Small intestine (tissue), 7 donors: ENCODE measurements at regions not wholly inside any gene's neighbourhood (a gene's known extent, or its start where the extent isn't known, plus 50 kb on each side); places are given as distances from the start of the nearest gene placed in this dataset.
"Not testable (repeated sequence)": the region's sequence is repeated elsewhere in the genome, so short reads cannot be mapped to it uniquely, and the experiment has no call there.

Source experiments
- DNase-seq, 2 donors: peaks; one replicate each; pipeline versions ENCODE4 v3.0.0 to v3.0.0-alpha.2; 2013
- FAIRE-seq: peaks from 2 replicates; lab custom pipeline; 2012; peaks lifted over from hg19 to GRCh38; lab: Jason Lieb, UNC
- H3K27ac ChIP-seq, 3 donors: one replicate each; pipeline ENCODE4 v1.5.1; 2013; ENCODE audit warnings: low read length in 2 of 3, mild to moderate bottlenecking in 2 of 3, control low read depth in 1 of 3, inconsistent platforms in 1 of 3, low read depth in 1 of 3, moderate library complexity in 1 of 3
- H3K27me3 ChIP-seq, 3 donors: one replicate each; pipeline ENCODE4 v1.6.1; 2013; ENCODE audit warnings: low read length in 3 of 3, inconsistent platforms in 1 of 3; ENCODE audit not compliant: control insufficient read depth in 3 of 3, insufficient read depth in 3 of 3
- H3K36me3 ChIP-seq, 3 donors: one replicate each; pipeline ENCODE4 v1.6.1; 2013; ENCODE audit warnings: low read length in 3 of 3, inconsistent platforms in 1 of 3, low read depth in 1 of 3, mild to moderate bottlenecking in 1 of 3, moderate library complexity in 1 of 3; ENCODE audit not compliant: control insufficient read depth in 3 of 3, insufficient read depth in 2 of 3
- H3K4me1 ChIP-seq, 3 donors: one replicate each; pipeline ENCODE4 v1.6.1; 2013; ENCODE audit warnings: low read length in 2 of 3, inconsistent platforms in 1 of 3, low read depth in 1 of 3, mild to moderate bottlenecking in 1 of 3, moderate library complexity in 1 of 3; ENCODE audit not compliant: control insufficient read depth in 3 of 3, insufficient read depth in 2 of 3
- H3K4me3 ChIP-seq, 3 donors: one replicate each; pipeline ENCODE4 v1.5.1; 2013; ENCODE audit warnings: low read length in 3 of 3, control low read depth in 1 of 3, inconsistent platforms in 1 of 3, low read depth in 1 of 3, mild to moderate bottlenecking in 1 of 3, moderate library complexity in 1 of 3
- H3K9me3 ChIP-seq, 2 donors: one replicate each; pipeline ENCODE4 v1.6.1; 2013; ENCODE audit warnings: low read depth in 1 of 2, low read length in 1 of 2; ENCODE audit not compliant: control insufficient read depth in 2 of 2, insufficient read depth in 1 of 2
- WGBS, 3 donors: extraction: QIAGEN DNeasy Blood & Tissue Kit; methylation state at CpG; one replicate each; pipeline ENCODE4 v1.1.7; 2013; 5-methylcytosine and 5-hydroxymethylcytosine counted together
- donor health status: healthy with polysubstance abuse.
- donor health status: control.
- donor health status: control.
- donor health status: Bipolar disorder and iron deficiency.
- donor health status: healthy.

- FAIRE-seq (no peak), DNase-seq (no peak)
- no peaks in the 10 kb centered on the region for H3K4me1 ChIP-seq
- H3K9me3 ChIP-seq, result no peaks in the 10 kb centered on the region
- H3K36me3 ChIP-seq, result no peaks in the 10 kb centered on the region
- WGBS, 3 donors, result 85 to 87% (median 86%) methylated on average over 8 of the region's 8 CpGs
- no peaks in the 10 kb centered on the region for H3K27me3 ChIP-seq
- H3K4me3 ChIP-seq, result no peak overlapping the region
- H3K27ac ChIP-seq, result no peak overlapping the region
Observed at GRCh38 chr16:88128556-88128955, 177.3 kb downstream of the BANP start.

GRCh38 chr16:88129133-88129532, 177.9 kb downstream of the BANP start:
- not testable (repeated sequence) for H3K4me3 ChIP-seq, H3K36me3 ChIP-seq, H3K27ac ChIP-seq, DNase-seq, H3K27me3 ChIP-seq, FAIRE-seq, H3K4me1 ChIP-seq, H3K9me3 ChIP-seq
- WGBS, 3 donors, result 70 to 86% (median 71%) methylated on average over 12 to 13 of the region's 13 CpGs

- Histone ChIP-seq H3K4me3 (no peak overlapping the region), H3K36me3 (no peaks in the 10 kb centered on the region), H3K27ac (no peak overlapping the region), H3K4me1 (no peaks in the 10 kb centered on the region), H3K9me3 (no peaks in the 10 kb centered on the region), H3K27me3 (no peaks in the 10 kb centered on the region)
- DNase-seq (no peak), FAIRE-seq (no peak)
- WGBS, 3 donors, result 84 to 90% (median 89%) methylated on average over 22 of the region's 22 CpGs
Observed at GRCh38 chr16:88130016-88130415, 178.8 kb downstream of the BANP start.

- DNase-seq (no peak), FAIRE-seq (no peak)
- no peaks in the 10 kb centered on the region for H3K9me3 ChIP-seq
- H3K4me1 ChIP-seq, result no peaks in the 10 kb centered on the region
- H3K36me3 ChIP-seq, result no peaks in the 10 kb centered on the region
- no peaks in the 10 kb centered on the region for H3K27me3 ChIP-seq
- H3K4me3 ChIP-seq, result no peak overlapping the region
- no peak overlapping the region for H3K27ac ChIP-seq
- 88 to 92% (median 92%) methylated on average over 35 to 36 of the region's 36 CpGs for WGBS, 3 donors
Observed at GRCh38 chr16:88130681-88131080, 179.4 kb downstream of the BANP start.

GRCh38 chr16:88131256-88131655, 180.0 kb downstream of the BANP start:
- Histone ChIP-seq H3K9me3 (no peaks in the 10 kb centered on the region), H3K36me3 (no peaks in the 10 kb centered on the region), H3K27ac (no peak overlapping the region), H3K27me3 (no peaks in the 10 kb centered on the region), H3K4me3 (no peak overlapping the region), H3K4me1 (no peaks in the 10 kb centered on the region)
- 75 to 81% (median 78%) methylated on average over 15 of the region's 15 CpGs for WGBS, 3 donors
- DNase-seq, result no peak
- no peak for FAIRE-seq

- no peak overlapping the region for H3K4me3 ChIP-seq
- no peak for FAIRE-seq
- WGBS, 3 donors, result 89 to 92% (median 90%) methylated on average over 12 to 26 of the region's 26 CpGs
Observed at GRCh38 chr16:88131966-88132365, 180.7 kb downstream of the BANP start.

GRCh38 chr16:88132836-88133506, 181.7 kb downstream of the BANP start:
- DNase-seq (no peak), FAIRE-seq (no peak)
- no peak overlapping the region for H3K4me3 ChIP-seq
- no peaks in the 10 kb centered on the region for H3K27me3 ChIP-seq
- H3K27ac ChIP-seq, result no peak overlapping the region
- H3K36me3 ChIP-seq, result no peaks in the 10 kb centered on the region
- 83 to 86% (median 83%) methylated on average over 27 of the region's 27 CpGs for whole genome bisulfite sequencing, 3 donors
- no peaks in the 10 kb centered on the region for H3K4me1 ChIP-seq
- H3K9me3 ChIP-seq, result no peaks in the 10 kb centered on the region

More at GRCh38 chr16:88131966-88132365, 180.7 kb downstream of the BANP start:
- no peak overlapping the region for H3K27ac ChIP-seq
- DNase-seq, result no peak
- no peaks in the 10 kb centered on the region for H3K36me3 ChIP-seq
- H3K9me3 ChIP-seq, result no peaks in the 10 kb centered on the region
- no peaks in the 10 kb centered on the region for H3K27me3 ChIP-seq
- no peaks in the 10 kb centered on the region for H3K4me1 ChIP-seq

- H3K9me3 ChIP-seq, result peaks cover 0 to 3% of the 10 kb centered on the region in 2 donors
- no peak overlapping the region for H3K27ac ChIP-seq
- no peaks in the 10 kb centered on the region for H3K4me1 ChIP-seq
- no peaks in the 10 kb centered on the region for H3K36me3 ChIP-seq
- H3K4me3 ChIP-seq, result no peak overlapping the region
- no peaks in the 10 kb centered on the region for H3K27me3 ChIP-seq
- no peak for FAIRE-seq
- WGBS, 3 donors, result 89 to 97% (median 95%) methylated on average over 4 of the region's 4 CpGs
- DNase-seq, result no peak
Observed at GRCh38 chr16:88133507-88133843, 182.2 kb downstream of the BANP start.
